Mesodermal cell (in vitro differentiated cells): ENCODE measurements at regions not wholly inside any gene's neighbourhood (a gene's known extent, or its start where the extent isn't known, plus 50 kb on each side); places are given as distances from the start of the nearest gene placed in this dataset.
"Not testable (repeated sequence)": the region's sequence is repeated elsewhere in the genome, so short reads cannot be mapped to it uniquely, and the experiment has no call there.

Experiments used
- H3K27ac ChIP-seq: 2 replicates; pipeline ENCODE4 v1.7.0; 2013; ENCODE audit warnings: mild to moderate bottlenecking, low read depth, low read length, moderate library complexity; ENCODE audit not compliant: severe bottlenecking
- H3K36me3 ChIP-seq: 2 replicates; pipeline ENCODE4 v1.7.1; 2013; ENCODE audit warnings: mild to moderate bottlenecking, low read length, moderate library complexity; ENCODE audit not compliant: control insufficient read depth, insufficient read depth
- H3K4me1 ChIP-seq: one replicate; pipeline ENCODE4 v1.7.1; 2013; ENCODE audit warnings: mild to moderate bottlenecking, low read length; ENCODE audit not compliant: insufficient read depth, control insufficient read depth, poor library complexity, severe bottlenecking
- H3K4me3 ChIP-seq: 2 replicates; pipeline ENCODE4 v1.7.0; 2013; ENCODE audit warnings: low read length, control low read depth, mild to moderate bottlenecking; ENCODE audit not compliant: insufficient read depth, poor library complexity, severe bottlenecking; ENCODE audit errors: extremely low read depth
- H3K9me3 ChIP-seq: 2 replicates; pipeline ENCODE4 v1.7.1; 2013; ENCODE audit warnings: mild to moderate bottlenecking, low read length, moderate library complexity; ENCODE audit not compliant: control insufficient read depth
- WGBS, 2 experiments: methylation state at CpG; one replicate each; pipeline ENCODE4 v1.1.5; 2013; ENCODE audit warnings: missing lambda C conversion rate in 2 of 2; ENCODE audit not compliant: insufficient coverage in 2 of 2; 5-methylcytosine and 5-hydroxymethylcytosine counted together

DNA sequence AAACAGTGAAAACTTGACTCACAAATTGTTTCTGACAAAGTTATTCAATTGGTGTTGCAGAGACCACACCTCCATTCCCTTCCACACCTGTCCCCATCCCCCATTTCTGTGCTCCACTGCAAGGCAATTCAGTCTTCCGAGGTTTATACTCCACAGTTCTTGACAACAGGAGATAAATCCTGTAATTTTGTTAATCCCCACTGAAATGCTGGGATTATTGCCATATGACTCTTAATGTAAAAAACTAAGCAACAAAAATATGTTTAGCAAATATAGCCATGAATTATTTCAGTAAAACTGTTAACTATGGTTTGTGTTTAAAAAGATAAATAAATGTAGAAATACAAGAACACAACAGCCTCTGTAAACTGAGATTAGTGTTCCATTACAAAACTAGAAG is 170.1 kb upstream of the SEMA3D start:
- H3K36me3 ChIP-seq: no peaks in the 10 kb centered on the region
- no peaks in the 10 kb centered on the region for H3K4me1 ChIP-seq
- no peak overlapping the region for H3K4me3 ChIP-seq
- no peak overlapping the region for H3K27ac ChIP-seq
- WGBS, 2 experiments: no CpG with 5 or more reads among the region's 1 CpG
- no peaks in the 10 kb centered on the region for H3K9me3 ChIP-seq

DNA sequence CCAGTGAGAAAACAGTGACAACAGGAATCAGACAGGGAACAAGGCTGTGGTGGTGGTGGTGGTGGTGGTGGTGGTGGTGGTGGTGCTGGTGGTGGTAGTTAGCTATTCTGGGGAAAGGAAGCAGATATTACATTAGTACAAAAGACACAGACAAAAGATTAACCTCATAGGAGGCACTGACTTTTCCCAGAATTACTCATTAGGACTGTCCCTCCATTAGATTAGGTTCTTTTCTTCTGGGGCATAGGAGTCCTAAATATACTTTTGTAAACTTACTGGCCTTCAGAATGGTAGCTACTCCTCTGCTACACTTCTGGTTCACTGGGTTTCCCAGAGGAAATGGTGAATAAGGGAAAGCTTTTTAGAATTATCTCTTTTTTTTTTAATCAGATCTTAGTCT is 156.6 kb upstream of the SEMA3D start:
- Histone ChIP-seq H3K27ac (no peak overlapping the region), H3K4me1 (no peaks in the 10 kb centered on the region), H3K4me3 (no peak overlapping the region), H3K9me3 (no peaks in the 10 kb centered on the region), H3K36me3 (no peaks in the 10 kb centered on the region)

DNA sequence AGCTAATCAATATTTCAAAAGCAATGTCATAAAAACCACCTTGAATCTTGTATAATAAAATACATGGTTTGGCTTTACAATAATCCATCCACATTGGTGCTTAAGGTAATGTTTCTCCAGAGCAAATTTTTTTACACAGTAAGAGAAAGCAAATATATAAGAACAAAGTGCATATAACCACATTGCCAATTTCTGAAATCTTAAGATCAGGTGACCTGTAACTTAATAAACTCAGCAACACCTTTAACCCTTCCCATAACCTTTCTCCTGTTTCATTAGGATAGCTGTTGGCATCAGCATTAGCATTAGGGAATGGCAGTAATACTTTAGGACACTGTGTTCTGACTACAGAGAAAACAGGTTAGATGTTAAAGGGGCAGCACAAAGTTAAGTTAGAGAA is 155.9 kb upstream of the SEMA3D start:
- H3K9me3 ChIP-seq: no peaks in the 10 kb centered on the region
- H3K4me3 ChIP-seq: no peak overlapping the region
- H3K4me1 ChIP-seq: no peaks in the 10 kb centered on the region
- no peak overlapping the region for H3K27ac ChIP-seq
- H3K36me3 ChIP-seq: no peaks in the 10 kb centered on the region

- no CpG with 5 or more reads among the region's 2 CpGs for WGBS, 2 experiments
- H3K9me3 ChIP-seq: no peaks in the 10 kb centered on the region
- H3K36me3 ChIP-seq: no peaks in the 10 kb centered on the region
- H3K4me3 ChIP-seq: no peak overlapping the region
- no peaks in the 10 kb centered on the region for H3K4me1 ChIP-seq
- no peak overlapping the region for H3K27ac ChIP-seq
Measured at GRCh38 chr7:85341973-85342372, 155.1 kb upstream of the SEMA3D start.

DNA sequence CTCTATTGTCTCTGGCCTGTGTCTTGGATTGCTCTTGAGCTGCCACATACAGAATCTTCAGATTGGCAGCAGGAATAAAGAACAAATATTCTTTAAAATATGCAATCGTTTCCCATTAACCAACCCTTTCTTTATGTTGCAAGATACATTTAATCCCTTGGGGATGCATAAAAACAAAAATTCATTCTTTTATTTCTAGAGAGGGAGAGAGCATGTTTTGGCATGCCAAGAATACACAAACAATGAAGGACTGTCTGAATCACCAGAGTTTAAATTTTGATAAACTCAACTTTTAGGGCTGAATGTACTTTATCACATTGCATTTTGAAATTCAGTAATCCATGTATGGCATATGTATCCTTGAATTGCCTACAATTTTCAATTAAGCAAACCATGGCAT is 154.3 kb upstream of the SEMA3D start:
- WGBS, 2 experiments: no CpG with 5 or more reads among the region's 1 CpG
- H3K4me3 ChIP-seq: no peak overlapping the region
- no peaks in the 10 kb centered on the region for H3K4me1 ChIP-seq

DNA sequence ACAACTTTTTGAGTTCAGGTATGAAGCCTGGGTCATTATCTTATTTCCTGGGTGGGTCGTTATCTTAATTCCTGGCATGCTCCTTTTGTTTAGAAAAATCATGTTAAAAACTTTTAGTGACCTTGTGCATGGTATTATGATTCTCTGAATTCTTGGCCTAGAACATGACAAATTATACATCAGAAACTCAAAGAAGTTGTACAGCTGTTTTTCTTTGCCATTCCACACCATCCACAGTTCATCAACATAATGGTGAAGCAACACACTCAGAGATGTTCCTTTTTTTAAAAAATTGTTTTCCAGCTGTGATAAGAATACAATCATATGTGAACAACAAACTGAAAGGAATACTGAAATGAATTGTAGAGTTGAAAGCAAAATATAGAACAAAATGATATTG is 149.2 kb upstream of the SEMA3D start:
- Histone ChIP-seq H3K36me3 (no peaks in the 10 kb centered on the region), H3K4me1 (no peaks in the 10 kb centered on the region), H3K4me3 (no peak overlapping the region), H3K9me3 (no peaks in the 10 kb centered on the region), H3K27ac (no peak overlapping the region)
- 100% methylated on average over 1 of the region's 1 CpG; no CpG with 5 or more reads in 1 of the 2 experiments for WGBS, 2 experiments

More for the DNA sequence above, 154.3 kb upstream of the SEMA3D start:
- Histone ChIP-seq H3K36me3 (no peaks in the 10 kb centered on the region), H3K9me3 (no peaks in the 10 kb centered on the region), H3K27ac (no peak overlapping the region)

GRCh38 chr7:85335113-85335512 is 148.3 kb upstream of the SEMA3D start:
- not testable (repeated sequence) for H3K36me3 ChIP-seq

GRCh38 chr7:85328456-85328998 is 141.7 kb upstream of the SEMA3D start:
- no peaks in the 10 kb centered on the region for H3K4me1 ChIP-seq
- no peaks in the 10 kb centered on the region for H3K36me3 ChIP-seq
- no peaks in the 10 kb centered on the region for H3K9me3 ChIP-seq
- H3K27ac ChIP-seq: no peak overlapping the region
- WGBS, 2 experiments: no CpG with 5 or more reads among the region's 3 CpGs
- no peak overlapping the region for H3K4me3 ChIP-seq

More at GRCh38 chr7:85335113-85335512, 148.3 kb upstream of the SEMA3D start:
- 50% methylated on average over 3 of the region's 15 CpGs; no CpG with 5 or more reads in 1 of the 2 experiments for WGBS, 2 experiments
- H3K4me3 ChIP-seq, H3K27ac ChIP-seq, H3K4me1 ChIP-seq, H3K9me3 ChIP-seq: not testable (repeated sequence)

- Histone ChIP-seq H3K9me3 (no peaks in the 10 kb centered on the region), H3K27ac (no peak overlapping the region), H3K4me3 (no peak overlapping the region), H3K4me1 (no peaks in the 10 kb centered on the region), H3K36me3 (no peaks in the 10 kb centered on the region)
- 86 to 100% methylated on average over 2 to 3 of the region's 4 CpGs for WGBS, 2 experiments
Measured at GRCh38 chr7:85324145-85324799, 137.4 kb upstream of the SEMA3D start.

DNA sequence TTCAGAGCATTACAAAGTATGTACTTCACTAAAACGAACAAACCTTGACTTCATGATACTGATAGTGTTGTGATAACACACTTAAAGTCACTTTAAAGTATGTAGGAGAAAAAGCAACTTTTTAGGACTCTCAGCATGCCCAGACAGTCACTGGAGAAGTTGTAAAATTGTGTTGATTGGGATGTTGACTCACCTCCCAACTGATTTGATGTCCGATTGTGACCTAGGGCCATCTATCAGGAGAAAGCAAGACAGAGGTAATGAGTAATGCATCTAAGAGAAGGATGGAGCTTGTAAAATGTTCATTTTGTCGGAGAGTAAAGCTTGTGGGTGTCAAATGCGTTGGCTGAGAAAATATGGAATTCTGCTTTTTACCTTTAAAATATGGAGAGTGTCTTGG is 135.4 kb upstream of the SEMA3D start:
- Histone ChIP-seq H3K4me1 (no peaks in the 10 kb centered on the region), H3K4me3 (no peak overlapping the region), H3K27ac (no peak overlapping the region), H3K9me3 (no peaks in the 10 kb centered on the region), H3K36me3 (no peaks in the 10 kb centered on the region)
- WGBS, 2 experiments: 88 to 100% methylated on average over 1 of the region's 4 CpGs

DNA sequence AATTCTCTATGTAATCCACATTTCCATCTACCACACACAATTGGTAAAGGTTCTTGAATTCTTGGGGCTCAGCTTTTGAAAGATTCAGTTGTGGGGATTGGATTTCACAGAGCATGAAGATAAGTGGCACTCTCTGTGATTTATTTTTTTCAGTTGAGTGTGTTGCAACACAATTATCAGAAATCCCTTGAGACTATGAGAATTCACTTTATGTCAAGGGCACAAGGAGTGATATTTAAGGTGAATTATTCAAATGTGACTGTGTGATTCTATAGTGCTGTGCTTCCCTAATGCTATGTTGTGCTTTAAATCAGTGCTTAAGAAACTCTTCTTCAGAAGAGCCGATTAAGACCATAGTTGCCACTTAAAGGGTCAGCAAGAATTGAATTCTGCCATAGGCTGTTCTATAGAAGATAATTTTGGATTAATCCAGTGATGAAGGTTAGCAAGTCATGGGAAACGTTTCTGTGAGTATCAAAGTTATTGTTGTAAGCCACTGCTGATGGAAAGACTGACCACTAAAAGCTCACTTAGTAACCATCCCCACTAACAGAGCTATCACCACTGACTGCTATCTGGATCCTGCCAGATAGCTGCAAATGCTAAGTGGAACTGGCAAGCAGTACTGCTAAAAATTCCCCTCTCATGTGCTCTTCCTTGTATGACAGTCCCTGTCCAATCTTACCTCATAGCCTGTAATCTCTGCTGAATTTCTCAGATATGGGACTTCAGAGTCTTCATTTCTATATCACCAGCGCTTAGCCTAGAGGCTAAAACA is 134.0 kb upstream of the SEMA3D start:
- Histone ChIP-seq H3K9me3 (no peaks in the 10 kb centered on the region), H3K27ac (no peak overlapping the region), H3K36me3 (no peaks in the 10 kb centered on the region), H3K4me3 (no peak overlapping the region), H3K4me1 (no peaks in the 10 kb centered on the region)
- WGBS, 2 experiments: 100% methylated on average over 1 of the region's 3 CpGs; no CpG with 5 or more reads in 1 of the 2 experiments
